Glutamatergic neuron (in vitro differentiated cells): ENCODE measurements at regions not wholly inside any gene's neighbourhood (a gene's known extent, or its start where the extent isn't known, plus 50 kb on each side); places are given as distances from the start of the nearest gene placed in this dataset.

ENCODE experiments used
- DNase-seq: peaks from one replicate; pipeline ENCODE4 v3.0.0; 2022
- H3K27ac Mint-ChIP-seq: one replicate; pipeline ENCODE4 v1.8.0; 2020; ENCODE audit warnings: mild to moderate bottlenecking, mixed read lengths, inconsistent platforms; ENCODE audit not compliant: unreplicated experiment
- H3K27me3 Mint-ChIP-seq: one replicate; pipeline ENCODE4 v1.8.0; 2020; ENCODE audit warnings: mild to moderate bottlenecking, moderate library complexity, mixed read lengths, inconsistent platforms; ENCODE audit not compliant: unreplicated experiment
- H3K36me3 Mint-ChIP-seq: one replicate; pipeline ENCODE4 v1.8.0; 2020; ENCODE audit warnings: mild to moderate bottlenecking, mixed read lengths, inconsistent platforms; ENCODE audit not compliant: unreplicated experiment
- H3K4me1 Mint-ChIP-seq: one replicate; pipeline ENCODE4 v1.8.0; 2020; ENCODE audit warnings: mild to moderate bottlenecking, low read depth, mixed read lengths, inconsistent platforms; ENCODE audit not compliant: unreplicated experiment
- H3K4me3 Mint-ChIP-seq: one replicate; pipeline ENCODE4 v1.8.0; 2020; ENCODE audit warnings: mild to moderate bottlenecking, mixed read lengths, inconsistent platforms; ENCODE audit not compliant: unreplicated experiment
- H3K9me3 Mint-ChIP-seq: one replicate; pipeline ENCODE4 v1.8.0; 2020; ENCODE audit warnings: mild to moderate bottlenecking, moderate library complexity, mixed read lengths, inconsistent platforms; ENCODE audit not compliant: unreplicated experiment
- CTCF ChIP-seq: fragments of 200-600 bp; sonication (generic); IDR thresholded peaks from one replicate; pipeline ENCODE4 v1.5.0; 2021; ENCODE audit not compliant: partially characterized antibody, unreplicated experiment

GRCh38 chr5:27682600-27682999, 644.2 kb upstream of the CDH9 start:
- H3K4me3 Mint-ChIP-seq, result no peak overlapping the region
- no peak for DNase-seq

GRCh38 chr5:27652505-27652904, 614.1 kb upstream of the CDH9 start:
- Mint-ChIP-seq H3K4me1 (peaks cover 4% of the 10 kb centered on the region), H3K27me3 (no peaks in the 10 kb centered on the region), H3K9me3 (no peaks in the 10 kb centered on the region), H3K36me3 (no peaks in the 10 kb centered on the region), H3K27ac (no peak overlapping the region), H3K4me3 (no peak overlapping the region)
- TF ChIP-seq CTCF, result peak; percentile 24
- no peak for DNase-seq

More at GRCh38 chr5:27682600-27682999, 644.2 kb upstream of the CDH9 start:
- no peaks in the 10 kb centered on the region for H3K27me3 Mint-ChIP-seq
- no peak overlapping the region for H3K27ac Mint-ChIP-seq
- H3K36me3 Mint-ChIP-seq, result no peaks in the 10 kb centered on the region
- H3K4me1 Mint-ChIP-seq, result no peaks in the 10 kb centered on the region
- peaks cover 2% of the 10 kb centered on the region for H3K9me3 Mint-ChIP-seq
- no peak for TF ChIP-seq CTCF

GRCh38 chr5:27639005-27639612, 600.7 kb upstream of the CDH9 start:
- Mint-ChIP-seq H3K9me3 (no peaks in the 10 kb centered on the region), H3K27me3 (no peaks in the 10 kb centered on the region), H3K27ac (no peak overlapping the region), H3K36me3 (no peaks in the 10 kb centered on the region), H3K4me3 (no peak overlapping the region), H3K4me1 (no peaks in the 10 kb centered on the region)
- DNase-seq, result no peak
- no peak for TF ChIP-seq CTCF

GRCh38 chr5:27619982-27620381, 581.6 kb upstream of the CDH9 start:
- no peak for DNase-seq
- Mint-ChIP-seq H3K4me1 (no peaks in the 10 kb centered on the region), H3K36me3 (no peaks in the 10 kb centered on the region), H3K4me3 (no peak overlapping the region), H3K27me3 (no peaks in the 10 kb centered on the region), H3K9me3 (peaks cover 2% of the 10 kb centered on the region), H3K27ac (no peak overlapping the region)
- no peak for TF ChIP-seq CTCF

- no peaks in the 10 kb centered on the region for H3K27me3 Mint-ChIP-seq
- no peaks in the 10 kb centered on the region for H3K36me3 Mint-ChIP-seq
- TF ChIP-seq CTCF, result no peak
- DNase-seq, result no peak
- H3K4me1 Mint-ChIP-seq, result no peaks in the 10 kb centered on the region
- H3K9me3 Mint-ChIP-seq, result peaks cover 2% of the 10 kb centered on the region
- no peak overlapping the region for H3K27ac Mint-ChIP-seq
- H3K4me3 Mint-ChIP-seq, result no peak overlapping the region
These were observed 573.8 kb upstream of the CDH9 start for GRCh38 chr5:27612161-27612560.
